Omental fat pad (tissue), 3 donors: ENCODE measurements at regions not wholly inside any gene's neighbourhood (a gene's known extent, or its start where the extent isn't known, plus 50 kb on each side); places are given as distances from the start of the nearest gene placed in this dataset.
"Not testable (repeated sequence)": the region's sequence is repeated elsewhere in the genome, so short reads cannot be mapped to it uniquely, and the experiment has no call there.

Experiments
- ATAC-seq: fragments of 150-250 bp; one replicate; pipeline ENCODE4 v1.9.1; 2016; ENCODE audit warnings: mild to moderate bottlenecking, moderate library complexity; ENCODE audit not compliant: low FRiP score
- DNase-seq: peaks from one replicate; pipeline ENCODE4 v3.0.0-alpha.2; 2019; ENCODE audit warnings: low spot score
- TF ChIP-seq, protein P1 (sequence below), 3 donors: fragments of 450-650 bp; IDR thresholded peaks; one replicate each; pipeline ENCODE4 v1.5.1; 2016 to 2017; ENCODE audit warnings: antibody characterized with exemption in 3 of 3, mild to moderate bottlenecking in 3 of 3, moderate library complexity in 2 of 3

- TF ChIP-seq, protein P1, sequence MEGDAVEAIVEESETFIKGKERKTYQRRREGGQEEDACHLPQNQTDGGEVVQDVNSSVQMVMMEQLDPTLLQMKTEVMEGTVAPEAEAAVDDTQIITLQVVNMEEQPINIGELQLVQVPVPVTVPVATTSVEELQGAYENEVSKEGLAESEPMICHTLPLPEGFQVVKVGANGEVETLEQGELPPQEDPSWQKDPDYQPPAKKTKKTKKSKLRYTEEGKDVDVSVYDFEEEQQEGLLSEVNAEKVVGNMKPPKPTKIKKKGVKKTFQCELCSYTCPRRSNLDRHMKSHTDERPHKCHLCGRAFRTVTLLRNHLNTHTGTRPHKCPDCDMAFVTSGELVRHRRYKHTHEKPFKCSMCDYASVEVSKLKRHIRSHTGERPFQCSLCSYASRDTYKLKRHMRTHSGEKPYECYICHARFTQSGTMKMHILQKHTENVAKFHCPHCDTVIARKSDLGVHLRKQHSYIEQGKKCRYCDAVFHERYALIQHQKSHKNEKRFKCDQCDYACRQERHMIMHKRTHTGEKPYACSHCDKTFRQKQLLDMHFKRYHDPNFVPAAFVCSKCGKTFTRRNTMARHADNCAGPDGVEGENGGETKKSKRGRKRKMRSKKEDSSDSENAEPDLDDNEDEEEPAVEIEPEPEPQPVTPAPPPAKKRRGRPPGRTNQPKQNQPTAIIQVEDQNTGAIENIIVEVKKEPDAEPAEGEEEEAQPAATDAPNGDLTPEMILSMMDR (IDR thresholded peaks at IDR 0.05) = no peak
- DNase-seq (no peak), ATAC-seq (no peak)
Measured at GRCh38 chrX:42832764-42833549, 55.0 kb upstream of the PPP1R2C start.

- DNase-seq, ATAC-seq: not testable (repeated sequence)
Measured at GRCh38 chrX:42833550-42833940, 55.6 kb upstream of the PPP1R2C start.

DNA sequence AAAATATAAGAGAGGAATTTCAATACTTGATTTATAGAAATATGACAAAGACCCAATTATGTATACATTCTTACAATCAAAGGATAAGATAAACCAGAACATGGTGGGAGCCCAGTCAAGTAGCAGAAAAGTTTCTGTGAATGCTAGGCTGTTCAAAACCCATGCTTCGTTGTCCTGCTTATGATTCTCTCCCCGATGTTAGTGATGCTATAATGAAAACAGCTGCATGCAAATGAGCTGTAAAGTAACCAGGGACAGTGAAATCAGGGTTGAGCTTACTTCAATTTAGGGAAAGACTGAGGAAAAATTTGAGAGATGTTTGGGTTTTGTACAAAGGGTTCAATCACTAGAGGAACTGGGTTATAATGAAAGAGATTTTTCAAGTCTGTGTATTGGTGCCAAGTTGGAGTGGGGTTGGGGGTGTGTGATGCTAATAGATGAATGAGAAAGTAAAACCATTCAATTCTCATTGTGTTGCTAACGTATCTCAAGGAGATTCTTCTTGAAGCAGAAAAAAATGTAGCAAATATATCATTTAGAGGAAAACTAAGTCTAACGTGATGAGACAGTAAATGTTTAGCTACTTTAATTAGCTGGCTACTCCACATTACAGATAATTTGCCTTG, 59.3 kb upstream of the PPP1R2C start:
- TF ChIP-seq, protein P1 (IDR thresholded peaks at IDR 0.05) = no peak
- no peak for ATAC-seq
- no peak for DNase-seq

- ATAC-seq = no peak
- TF ChIP-seq, protein P1 (IDR thresholded peaks at IDR 0.05) = no peak
Measured at GRCh38 chrX:42837747-42838146, 59.8 kb upstream of the PPP1R2C start.

GRCh38 chrX:42839632-42840031, 61.7 kb upstream of the PPP1R2C start:
- no peak for ATAC-seq
- TF ChIP-seq, protein P1 (IDR thresholded peaks at IDR 0.05) = no peak
- no peak for DNase-seq

More at GRCh38 chrX:42837747-42838146, 59.8 kb upstream of the PPP1R2C start:
- no peak for DNase-seq

DNA sequence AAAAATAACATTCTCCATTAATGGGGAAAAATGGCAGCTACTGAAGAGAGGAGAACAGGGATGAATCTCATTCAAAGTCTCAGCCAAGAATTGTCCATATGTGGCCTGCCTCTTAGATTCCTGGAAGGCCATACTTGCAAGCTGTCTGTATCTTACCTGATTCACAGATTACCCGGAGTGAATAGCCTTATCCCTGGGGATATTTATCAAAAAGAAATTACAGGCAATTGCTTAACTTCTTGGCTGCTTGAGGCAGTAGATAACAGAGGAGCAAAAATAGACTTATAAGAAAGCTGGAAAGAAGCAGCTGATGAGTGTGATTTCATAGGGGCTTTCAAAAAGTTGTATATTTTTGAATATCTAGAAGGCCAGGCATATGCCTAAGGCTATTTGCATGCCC, 68.8 kb upstream of the PPP1R2C start:
- TF ChIP-seq, protein P1 (IDR thresholded peaks at IDR 0.05) = no peak
- DNase-seq = no peak
- peak; percentile 48 for ATAC-seq

DNA sequence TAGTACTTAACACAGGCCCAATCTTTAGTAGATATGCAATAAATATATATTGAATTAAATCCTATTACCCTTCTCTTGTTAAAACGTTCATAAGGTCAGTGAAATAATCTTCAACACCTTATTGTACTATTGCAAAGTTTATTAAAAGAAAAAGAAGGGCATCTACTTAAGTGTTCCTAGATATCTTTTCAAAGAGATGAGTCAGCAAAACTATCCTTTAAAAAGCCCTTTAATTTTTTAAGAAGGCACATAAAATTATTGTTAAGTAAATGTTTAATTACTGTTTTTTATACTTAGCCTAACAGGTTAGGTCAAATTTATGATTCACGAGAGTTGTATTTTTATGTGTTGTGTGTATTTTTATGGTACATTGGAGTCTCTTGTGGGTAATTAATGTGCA, 77.3 kb upstream of the PPP1R2C start:
- ATAC-seq (no peak), DNase-seq (no peak)
- TF ChIP-seq, protein P1 (IDR thresholded peaks at IDR 0.05) = no peak
